ENCODE measurements at regions not wholly inside any gene's neighbourhood (a gene's known extent, or its start where the extent isn't known, plus 50 kb on each side); places are given as distances from the start of the nearest gene placed in this dataset.
A peak's percentile ranks its signal among the peaks of the same experiment; 100 is the strongest.

DNA sequence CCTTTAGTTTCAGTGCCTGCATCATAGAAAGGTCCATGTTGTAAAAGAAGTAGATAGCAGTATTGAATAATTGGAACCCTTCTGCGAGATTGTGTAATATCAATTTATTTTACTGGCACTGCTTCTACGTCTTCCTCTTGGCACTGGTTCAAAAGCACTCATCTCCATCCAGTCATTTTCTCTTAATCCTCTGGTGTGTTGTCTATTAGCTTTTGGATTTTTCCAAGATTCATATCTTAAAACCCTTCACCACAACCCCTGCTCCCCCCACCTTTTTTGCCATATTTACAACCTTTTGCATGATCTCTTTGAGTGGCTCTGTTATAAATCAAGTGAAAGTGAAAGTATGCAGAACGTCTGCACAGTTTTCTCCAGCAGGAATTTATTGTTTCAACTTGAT lies 76.6 kb upstream of the HSF2 start:
- no peak for DNase-seq (ENCODE audit: low spot score)
- H3K4me1 ChIP-seq (ENCODE audit: control insufficient read depth in 4 of 4, insufficient read depth in 4 of 4, low read length in 3 of 4): no peaks in the 10 kb centered on the region
- H3K27ac ChIP-seq (ENCODE audit: low read depth in 1 of 2, low read length in 2 of 2): no peak overlapping the region
- H3K36me3 ChIP-seq (ENCODE audit: control insufficient read depth in 4 of 4, insufficient read depth in 3 of 4, low read depth in 1 of 4, low read length in 3 of 4): no peaks in the 10 kb centered on the region
- no peaks in the 10 kb centered on the region for H3K9me3 ChIP-seq (ENCODE audit: control insufficient read depth in 4 of 4, low read length in 3 of 4)
- TF ChIP-seq FOXA1 (IDR thresholded peaks at IDR 0.05) (peak; percentile 40), EGR1 (IDR thresholded peaks at IDR 0.05; ENCODE audit: low read depth in 2 of 2) (no peak), HNF4G (IDR thresholded peaks at IDR 0.05) (no peak)
- 3% methylated on average over 3 of the region's 3 CpGs for WGBS
- peak overlapping the region; percentile 44 to 59 (median 53) for H3K4me3 ChIP-seq (ENCODE audit: low read depth in 1 of 3, low read length in 3 of 3)
- no peak overlapping the region for H3K9ac ChIP-seq (ENCODE audit: low read depth in 1 of 2, low read length in 2 of 2)
- no peaks in the 10 kb centered on the region for H3K27me3 ChIP-seq (ENCODE audit: control insufficient read depth in 4 of 4, insufficient read depth in 4 of 4, low read length in 3 of 4)

GRCh38 chr6:122323361-122323760 lies 76.1 kb upstream of the HSF2 start:
- no peak overlapping the region for H3K27ac ChIP-seq (ENCODE audit: low read depth in 1 of 2, low read length in 2 of 2)
- H3K9ac ChIP-seq (ENCODE audit: low read depth in 1 of 2, low read length in 2 of 2): no peak overlapping the region
- 79% methylated on average over 2 of the region's 2 CpGs for WGBS

DNA sequence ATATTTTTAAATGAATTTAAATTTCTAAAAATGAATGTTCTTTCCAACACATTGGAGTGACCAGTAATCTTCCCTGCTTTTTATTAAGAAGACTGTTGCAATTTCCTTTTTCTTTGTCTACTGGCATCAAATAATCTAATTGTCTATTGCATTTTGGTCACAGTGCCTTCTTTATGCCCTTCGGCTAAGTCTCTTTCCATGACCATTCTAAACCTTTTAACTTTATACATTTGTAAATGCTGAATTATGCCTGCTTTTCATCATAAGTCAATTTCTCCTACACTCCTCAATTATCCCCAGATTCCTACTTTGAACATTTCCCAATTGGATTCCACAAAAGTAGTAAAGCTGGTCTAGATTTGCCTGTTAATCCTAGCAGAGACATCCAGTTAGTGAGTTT lies 69.1 kb upstream of the HSF2 start:
- H3K36me3 ChIP-seq (ENCODE audit: control insufficient read depth in 4 of 4, insufficient read depth in 3 of 4, low read depth in 1 of 4, low read length in 3 of 4): no peaks in the 10 kb centered on the region
- no peak for DNase-seq (ENCODE audit: low spot score)
- no peak overlapping the region for H3K4me3 ChIP-seq (ENCODE audit: low read depth in 1 of 3, low read length in 3 of 3)
- no peak overlapping the region for H3K9ac ChIP-seq (ENCODE audit: low read depth in 1 of 2, low read length in 2 of 2)
- WGBS: 32% methylated on average over 1 of the region's 1 CpG
- no peaks in the 10 kb centered on the region for H3K27me3 ChIP-seq (ENCODE audit: control insufficient read depth in 4 of 4, insufficient read depth in 4 of 4, low read length in 3 of 4)
- H3K4me1 ChIP-seq (ENCODE audit: control insufficient read depth in 4 of 4, insufficient read depth in 4 of 4, low read length in 3 of 4): no peaks in the 10 kb centered on the region
- no peaks in the 10 kb centered on the region for H3K9me3 ChIP-seq (ENCODE audit: control insufficient read depth in 4 of 4, low read length in 3 of 4)
- no peak overlapping the region for H3K27ac ChIP-seq (ENCODE audit: low read depth in 1 of 2, low read length in 2 of 2)
- TF ChIP-seq TAF1 (conservative IDR thresholded peaks at IDR 0.05) (no peak), EGR1 (IDR thresholded peaks at IDR 0.05; ENCODE audit: low read depth in 2 of 2) (no peak), HNF4A (conservative IDR thresholded peaks at IDR 0.05) (no peak), NR2F2 (IDR thresholded peaks at IDR 0.05) (no peak), SP1 (IDR thresholded peaks at IDR 0.05) (no peak), JUND (IDR thresholded peaks at IDR 0.05) (no peak), REST (IDR thresholded peaks at IDR 0.05) (no peak), FOXA2 (IDR thresholded peaks at IDR 0.05) (no peak), HNF4G (IDR thresholded peaks at IDR 0.05) (no peak), YY1 (IDR thresholded peaks at IDR 0.05) (no peak), RAD21 (IDR thresholded peaks at IDR 0.05) (no peak)
- TF ChIP-seq, protein P1, sequence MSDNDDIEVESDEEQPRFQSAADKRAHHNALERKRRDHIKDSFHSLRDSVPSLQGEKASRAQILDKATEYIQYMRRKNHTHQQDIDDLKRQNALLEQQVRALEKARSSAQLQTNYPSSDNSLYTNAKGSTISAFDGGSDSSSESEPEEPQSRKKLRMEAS (IDR thresholded peaks at IDR 0.05): no peak
- TF ChIP-seq, protein P2, sequence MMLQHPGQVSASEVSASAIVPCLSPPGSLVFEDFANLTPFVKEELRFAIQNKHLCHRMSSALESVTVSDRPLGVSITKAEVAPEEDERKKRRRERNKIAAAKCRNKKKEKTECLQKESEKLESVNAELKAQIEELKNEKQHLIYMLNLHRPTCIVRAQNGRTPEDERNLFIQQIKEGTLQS (IDR thresholded peaks at IDR 0.05): no peak
- TF ChIP-seq, protein P3, sequence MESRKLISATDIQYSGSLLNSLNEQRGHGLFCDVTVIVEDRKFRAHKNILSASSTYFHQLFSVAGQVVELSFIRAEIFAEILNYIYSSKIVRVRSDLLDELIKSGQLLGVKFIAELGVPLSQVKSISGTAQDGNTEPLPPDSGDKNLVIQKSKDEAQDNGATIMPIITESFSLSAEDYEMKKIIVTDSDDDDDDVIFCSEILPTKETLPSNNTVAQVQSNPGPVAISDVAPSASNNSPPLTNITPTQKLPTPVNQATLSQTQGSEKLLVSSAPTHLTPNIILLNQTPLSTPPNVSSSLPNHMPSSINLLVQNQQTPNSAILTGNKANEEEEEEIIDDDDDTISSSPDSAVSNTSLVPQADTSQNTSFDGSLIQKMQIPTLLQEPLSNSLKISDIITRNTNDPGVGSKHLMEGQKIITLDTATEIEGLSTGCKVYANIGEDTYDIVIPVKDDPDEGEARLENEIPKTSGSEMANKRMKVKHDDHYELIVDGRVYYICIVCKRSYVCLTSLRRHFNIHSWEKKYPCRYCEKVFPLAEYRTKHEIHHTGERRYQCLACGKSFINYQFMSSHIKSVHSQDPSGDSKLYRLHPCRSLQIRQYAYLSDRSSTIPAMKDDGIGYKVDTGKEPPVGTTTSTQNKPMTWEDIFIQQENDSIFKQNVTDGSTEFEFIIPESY (IDR thresholded peaks at IDR 0.05): no peak
- TF ChIP-seq, protein P4, sequence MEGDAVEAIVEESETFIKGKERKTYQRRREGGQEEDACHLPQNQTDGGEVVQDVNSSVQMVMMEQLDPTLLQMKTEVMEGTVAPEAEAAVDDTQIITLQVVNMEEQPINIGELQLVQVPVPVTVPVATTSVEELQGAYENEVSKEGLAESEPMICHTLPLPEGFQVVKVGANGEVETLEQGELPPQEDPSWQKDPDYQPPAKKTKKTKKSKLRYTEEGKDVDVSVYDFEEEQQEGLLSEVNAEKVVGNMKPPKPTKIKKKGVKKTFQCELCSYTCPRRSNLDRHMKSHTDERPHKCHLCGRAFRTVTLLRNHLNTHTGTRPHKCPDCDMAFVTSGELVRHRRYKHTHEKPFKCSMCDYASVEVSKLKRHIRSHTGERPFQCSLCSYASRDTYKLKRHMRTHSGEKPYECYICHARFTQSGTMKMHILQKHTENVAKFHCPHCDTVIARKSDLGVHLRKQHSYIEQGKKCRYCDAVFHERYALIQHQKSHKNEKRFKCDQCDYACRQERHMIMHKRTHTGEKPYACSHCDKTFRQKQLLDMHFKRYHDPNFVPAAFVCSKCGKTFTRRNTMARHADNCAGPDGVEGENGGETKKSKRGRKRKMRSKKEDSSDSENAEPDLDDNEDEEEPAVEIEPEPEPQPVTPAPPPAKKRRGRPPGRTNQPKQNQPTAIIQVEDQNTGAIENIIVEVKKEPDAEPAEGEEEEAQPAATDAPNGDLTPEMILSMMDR (IDR thresholded peaks at IDR 0.05; ENCODE audit: low read depth, low read length, missing input control): no peak

More at GRCh38 chr6:122323361-122323760, 76.1 kb upstream of the HSF2 start:
- no peaks in the 10 kb centered on the region for H3K36me3 ChIP-seq (ENCODE audit: control insufficient read depth in 4 of 4, insufficient read depth in 3 of 4, low read depth in 1 of 4, low read length in 3 of 4)
- no peak for TF ChIP-seq NR2F2 (IDR thresholded peaks at IDR 0.05)
- TF ChIP-seq GABPA (IDR thresholded peaks at IDR 0.05 in 1 of 2, conservative IDR thresholded peaks at IDR 0.05 in 1 of 2): no peak
- TF ChIP-seq, protein P3 (IDR thresholded peaks at IDR 0.05): no peak
- TF ChIP-seq HNF4G (IDR thresholded peaks at IDR 0.05): no peak
- TF ChIP-seq YY1 (IDR thresholded peaks at IDR 0.05): no peak
- no peak for TF ChIP-seq EGR1 (IDR thresholded peaks at IDR 0.05; ENCODE audit: low read depth in 2 of 2)
- no peak for TF ChIP-seq JUND (IDR thresholded peaks at IDR 0.05)
- TF ChIP-seq, protein P1 (IDR thresholded peaks at IDR 0.05): no peak
- no peaks in the 10 kb centered on the region for H3K27me3 ChIP-seq (ENCODE audit: control insufficient read depth in 4 of 4, insufficient read depth in 4 of 4, low read length in 3 of 4)
- no peak for DNase-seq (ENCODE audit: low spot score)
- H3K4me3 ChIP-seq (ENCODE audit: low read depth in 1 of 3, low read length in 3 of 3): peak overlapping the region in 2 of 3 donors; percentile 53 to 59
- H3K9me3 ChIP-seq (ENCODE audit: control insufficient read depth in 4 of 4, low read length in 3 of 4): no peaks in the 10 kb centered on the region
- H3K4me1 ChIP-seq (ENCODE audit: control insufficient read depth in 4 of 4, insufficient read depth in 4 of 4, low read length in 3 of 4): no peaks in the 10 kb centered on the region

Data from liver (tissue), 8 donors.